ENCODE measurements at regions not wholly inside any gene's neighbourhood (a gene's known extent, or its start where the extent isn't known, plus 50 kb on each side); places are given as distances from the start of the nearest gene placed in this dataset.
"Not testable (repeated sequence)": the region's sequence is repeated elsewhere in the genome, so short reads cannot be mapped to it uniquely, and the experiment has no call there.

DNA sequence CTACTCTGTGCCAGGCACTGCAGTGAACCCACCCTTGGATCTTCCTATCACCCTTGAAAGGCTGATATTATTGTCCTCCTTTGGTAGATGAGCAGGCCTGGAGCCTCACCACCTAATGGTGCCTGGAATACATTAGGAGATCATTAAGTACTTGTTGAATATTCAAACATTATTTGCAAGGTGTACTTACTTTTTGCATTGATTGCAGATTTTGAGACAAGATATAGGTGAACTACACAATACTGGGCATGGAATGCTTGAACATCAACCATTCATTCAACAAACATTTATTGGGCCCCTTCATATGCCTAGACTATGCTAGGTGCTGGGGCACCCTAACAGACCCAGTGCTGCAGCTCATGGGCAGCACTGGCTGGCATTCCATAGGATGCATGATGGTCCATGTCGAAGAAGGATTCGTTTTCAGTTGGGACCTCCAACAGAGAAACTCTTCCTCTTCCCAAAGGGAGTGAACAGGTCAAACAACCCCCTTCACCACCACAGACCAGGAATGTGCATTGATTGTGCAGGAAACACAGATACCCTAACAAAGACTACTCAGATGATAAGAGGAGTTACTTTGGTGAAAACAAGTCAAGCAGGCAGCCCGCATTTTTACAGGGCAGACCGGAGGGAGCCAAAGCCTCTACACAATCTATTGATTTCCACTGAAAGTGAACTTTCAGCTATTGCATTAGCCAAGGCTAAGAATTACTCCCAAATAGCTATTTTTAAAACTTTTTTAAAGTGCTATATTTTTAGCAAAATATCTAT lies 149.6 kb upstream of the SH3BP4 start:
- no peak for DNase-seq (ENCODE audit: low read depth, low spot score)

DNA sequence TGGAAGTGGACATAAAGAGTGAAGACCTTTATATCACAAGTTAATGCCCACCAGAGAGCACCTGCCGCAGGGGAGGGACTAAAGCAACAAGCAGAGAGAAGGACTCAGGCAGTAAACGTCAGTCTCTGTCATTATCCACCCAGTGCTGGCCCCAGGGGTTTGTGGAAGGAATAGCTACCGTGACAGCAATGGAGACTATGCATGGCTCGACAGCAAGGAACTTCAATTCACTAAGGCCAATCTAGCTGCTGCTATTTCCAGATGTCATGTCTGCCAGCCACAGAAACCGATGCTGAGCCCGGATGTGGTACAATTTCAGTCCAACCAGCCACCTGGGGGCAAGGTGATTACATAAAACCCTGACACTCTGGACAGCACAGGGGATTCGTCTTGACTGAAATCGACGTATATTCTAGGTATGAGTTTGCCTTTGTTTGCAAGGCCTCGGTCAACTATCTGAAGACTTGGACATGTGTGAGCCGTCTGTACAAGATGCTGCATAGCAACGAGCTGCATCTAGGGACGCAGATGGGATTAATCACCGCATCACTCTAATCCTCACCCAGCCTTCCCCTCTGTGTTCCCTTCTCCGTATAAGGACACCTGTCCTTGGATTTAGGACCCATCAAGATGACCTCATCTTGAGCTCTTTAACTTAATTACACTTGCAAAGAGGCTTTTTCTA lies 154.1 kb upstream of the SH3BP4 start:
- no peak for DNase-seq (ENCODE audit: low read depth, low spot score)

DNA sequence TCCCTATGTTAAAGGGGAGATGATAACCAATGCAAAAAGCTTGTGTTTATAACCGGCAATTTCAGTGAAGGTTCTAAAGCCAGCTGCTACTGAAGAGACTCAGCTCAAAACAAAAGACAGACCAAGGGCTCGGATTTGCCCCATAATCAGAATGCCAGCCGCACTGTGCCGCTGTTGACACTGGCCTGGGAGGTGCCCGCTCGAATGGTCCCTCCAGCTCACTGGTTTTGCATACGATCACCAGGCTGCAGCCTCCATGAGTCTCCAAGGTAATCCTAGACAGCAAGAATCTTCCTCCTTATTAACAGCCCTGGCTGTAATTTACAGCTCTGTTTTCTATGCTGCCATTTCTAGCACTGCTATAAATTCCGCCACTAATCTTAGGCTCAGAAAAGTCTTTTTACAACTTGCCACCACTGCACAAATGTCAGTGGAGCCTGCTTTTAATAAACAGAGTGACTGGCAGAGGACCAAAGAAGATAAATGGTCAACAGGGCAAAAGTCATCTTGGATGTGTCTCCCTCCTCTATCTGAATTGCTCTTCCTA lies 155.7 kb upstream of the SH3BP4 start:
- no peak for DNase-seq (ENCODE audit: low read depth, low spot score)

GRCh38 chr2:234795272-234795920 lies 156.4 kb upstream of the SH3BP4 start:
- DNase-seq (ENCODE audit: low read depth, low spot score), result peak; percentile 42

- no peak for DNase-seq (ENCODE audit: low read depth, low spot score)
These were observed 157.0 kb upstream of the SH3BP4 start for GRCh38 chr2:234794866-234795265.

GRCh38 chr2:234793212-234793785 lies 158.5 kb upstream of the SH3BP4 start:
- DNase-seq (ENCODE audit: low read depth, low spot score), result no peak

GRCh38 chr2:234792621-234793022 lies 159.2 kb upstream of the SH3BP4 start:
- DNase-seq (ENCODE audit: low read depth, low spot score), result peak; percentile 97

GRCh38 chr2:234792096-234792495 lies 159.7 kb upstream of the SH3BP4 start:
- not testable (repeated sequence) for DNase-seq (ENCODE audit: low read depth, low spot score)

DNA sequence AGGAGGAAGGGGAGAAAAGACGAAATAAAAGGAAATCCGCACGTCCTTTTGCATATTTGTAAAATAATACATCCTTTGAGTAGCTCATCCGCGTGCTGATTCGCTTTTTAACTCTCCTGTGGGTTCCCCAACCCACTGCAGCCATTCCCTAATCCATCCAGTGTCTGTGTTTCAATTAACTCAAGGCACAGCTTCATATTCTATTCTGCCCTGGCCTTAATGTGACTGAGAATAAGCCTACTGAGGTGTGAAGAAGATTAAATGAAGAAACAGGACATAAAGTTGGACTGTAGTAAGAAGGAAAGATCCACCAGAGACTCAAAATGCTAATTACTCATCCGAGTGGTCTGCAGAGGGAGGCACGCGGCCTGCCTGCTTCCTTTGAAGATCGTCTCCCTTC lies 161.4 kb upstream of the SH3BP4 start:
- no peak for DNase-seq (ENCODE audit: low read depth, low spot score)

DNA sequence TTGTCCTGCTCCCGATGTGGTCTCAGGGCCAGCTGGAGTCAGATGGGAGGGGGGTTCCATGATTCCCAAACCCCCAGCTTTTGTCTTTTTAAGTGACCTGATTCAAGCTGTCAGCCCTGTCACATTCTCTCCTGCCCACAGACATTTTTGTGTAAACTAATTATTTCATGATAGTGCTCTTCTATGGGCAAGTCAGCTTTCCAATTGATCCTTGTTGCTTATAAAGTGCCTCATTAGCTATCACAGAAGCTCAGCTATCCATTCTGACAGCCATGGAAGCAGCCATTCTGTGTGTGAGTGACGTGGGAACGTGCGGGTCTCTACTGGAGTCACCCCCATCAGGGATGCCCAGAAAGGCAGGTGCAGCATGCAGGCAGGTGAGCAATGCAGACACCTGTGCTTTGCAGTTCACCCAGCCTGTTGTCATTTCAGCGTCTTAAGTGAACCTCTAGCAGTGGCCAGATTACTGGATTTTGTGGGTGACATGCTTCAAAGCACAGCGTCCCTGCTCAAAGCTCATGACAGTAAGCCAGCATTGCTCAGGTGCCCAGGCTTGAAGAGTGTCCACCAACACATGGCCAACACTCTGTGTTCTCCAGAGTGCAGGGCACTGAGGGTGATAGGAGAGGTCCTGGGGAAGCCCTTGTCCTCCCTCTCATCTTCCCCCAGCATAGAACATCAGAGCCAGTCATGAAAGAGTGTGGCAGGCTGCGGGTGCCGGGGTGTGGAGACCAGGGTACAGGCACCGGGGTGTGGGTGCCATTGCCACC lies 162.1 kb upstream of the SH3BP4 start:
- DNase-seq (ENCODE audit: low read depth, low spot score), result no peak

DNA sequence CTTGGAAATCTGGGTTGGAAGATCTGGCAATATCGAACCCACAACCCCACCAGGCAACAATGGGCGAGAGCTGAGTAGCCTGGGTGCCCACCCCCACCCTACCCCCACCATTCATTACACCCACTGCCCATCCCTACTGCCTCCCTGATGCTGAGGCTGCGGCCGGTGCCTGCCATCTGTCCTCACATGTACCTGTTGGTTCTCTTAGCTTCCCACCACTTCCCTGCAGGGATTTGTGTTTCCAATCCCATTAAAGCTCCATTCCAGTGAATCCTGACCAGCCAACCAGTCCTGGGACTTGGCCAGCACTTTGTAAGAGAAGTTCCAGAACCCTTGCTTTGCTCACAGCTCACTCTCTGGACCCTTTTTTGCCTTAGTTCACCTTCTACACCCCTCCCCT lies 163.0 kb upstream of the SH3BP4 start:
- DNase-seq (ENCODE audit: low read depth, low spot score), result no peak

- no peak for DNase-seq (ENCODE audit: low read depth, low spot score)
These were observed 163.4 kb upstream of the SH3BP4 start for GRCh38 chr2:234788381-234788780.

DNA sequence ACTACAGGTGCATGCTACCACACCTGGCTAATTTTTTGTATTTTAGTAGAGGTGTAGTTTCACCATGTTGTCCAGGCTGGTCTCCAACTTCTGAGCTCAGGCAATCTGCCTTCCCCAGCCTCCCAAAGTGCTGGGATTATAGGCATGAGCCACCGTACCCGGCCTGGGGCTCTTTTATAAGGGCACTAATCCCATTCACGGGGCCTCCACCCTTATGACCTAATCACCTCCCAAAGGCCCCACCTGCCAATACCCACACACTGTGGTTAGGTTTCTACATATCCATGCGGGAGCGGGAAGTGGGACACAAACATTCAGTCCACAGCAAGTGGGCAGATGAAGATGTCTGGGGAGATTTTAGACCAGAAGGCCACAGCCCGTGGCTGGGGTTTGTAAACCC lies 164.7 kb upstream of the SH3BP4 start:
- DNase-seq (ENCODE audit: low read depth, low spot score), result no peak

DNA sequence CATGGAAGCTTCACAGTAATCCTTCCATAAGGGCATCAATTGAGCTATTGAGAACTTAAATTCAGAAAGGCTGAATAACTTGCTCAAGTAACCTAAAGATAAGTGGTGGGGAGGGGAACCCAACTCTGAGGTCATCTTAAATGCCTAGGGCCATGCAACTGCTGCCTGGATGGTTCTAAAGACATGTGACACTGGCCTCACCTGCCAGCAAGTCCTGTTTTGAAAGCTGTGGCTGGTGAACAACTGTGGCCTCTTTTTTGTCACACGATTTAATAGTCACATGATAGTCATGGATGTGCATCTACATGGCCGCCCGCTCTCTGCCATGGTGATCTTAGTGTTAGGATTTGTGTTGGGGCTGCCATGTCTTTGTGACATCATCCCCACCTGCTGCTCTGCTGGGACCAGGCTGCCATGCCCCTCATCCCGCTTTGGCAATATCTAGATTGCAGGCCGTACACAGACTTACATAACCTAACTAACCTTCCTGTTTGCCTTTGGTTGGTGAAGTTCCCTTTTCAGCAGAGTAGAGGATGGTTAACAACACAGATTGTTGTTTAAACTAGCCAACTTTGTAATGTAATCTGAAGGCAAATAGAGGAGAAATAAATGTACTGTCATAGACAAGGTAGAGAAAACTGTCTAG lies 177.9 kb upstream of the SH3BP4 start:
- DNase-seq (ENCODE audit: low read depth, low spot score), result no peak

DNA sequence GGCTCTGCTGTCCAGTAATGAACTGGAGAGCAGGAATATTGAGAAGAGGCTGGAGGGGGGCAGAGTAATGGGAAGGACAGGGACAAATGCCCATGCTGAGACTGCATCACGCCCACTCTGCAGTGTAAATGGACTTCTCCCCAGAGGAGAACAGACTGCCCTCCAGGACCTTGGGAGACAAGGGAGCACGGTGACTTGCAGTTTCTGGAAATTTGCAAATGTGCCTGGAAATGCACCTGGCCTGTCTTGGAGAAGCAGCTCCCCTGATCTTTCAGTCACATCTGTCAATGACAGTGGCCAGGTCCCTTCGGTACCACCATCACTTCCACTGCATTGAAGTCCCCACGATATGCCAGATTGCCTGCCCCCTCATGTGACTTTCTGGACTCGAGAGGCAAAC lies 178.7 kb upstream of the SH3BP4 start:
- DNase-seq (ENCODE audit: low read depth, low spot score), result no peak

DNA sequence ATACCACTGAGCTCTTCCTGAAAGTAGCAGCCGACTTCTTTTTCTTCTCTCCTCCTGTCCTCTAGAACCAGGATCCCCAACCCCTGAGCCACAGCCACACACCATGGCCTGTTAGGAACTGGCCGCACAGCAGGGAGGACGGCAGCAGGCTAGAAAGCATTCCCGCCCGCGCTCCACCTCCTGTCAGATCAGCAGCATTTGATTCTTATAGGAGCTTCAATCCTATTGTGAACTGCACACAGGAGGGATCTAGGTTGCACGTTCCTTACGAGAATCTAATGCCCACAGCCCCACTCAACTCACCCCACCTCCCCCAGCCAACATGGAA lies 179.1 kb upstream of the SH3BP4 start:
- DNase-seq (ENCODE audit: low read depth, low spot score), result no peak

GRCh38 chr2:234771980-234772732 lies 179.7 kb upstream of the SH3BP4 start:
- DNase-seq (ENCODE audit: low read depth, low spot score), result peak; percentile 41

GRCh38 chr2:234771176-234771575 lies 180.6 kb upstream of the SH3BP4 start:
- no peak for DNase-seq (ENCODE audit: low read depth, low spot score)

- DNase-seq (ENCODE audit: low read depth, low spot score), result no peak
These were observed 181.1 kb upstream of the SH3BP4 start for GRCh38 chr2:234770715-234771141.

- peak; percentile 76 for DNase-seq (ENCODE audit: low read depth, low spot score)
These were observed 181.7 kb upstream of the SH3BP4 start for GRCh38 chr2:234770031-234770506.
